Spleen (tissue), 7 donors: ENCODE measurements at regions not wholly inside any gene's neighbourhood (a gene's known extent, or its start where the extent isn't known, plus 50 kb on each side); places are given as distances from the start of the nearest gene placed in this dataset.

Experiments used
- POLR2A ChIP-seq, 3 donors: fragments of 450-650 bp; IDR thresholded peaks; one replicate each; pipeline ENCODE4 v1.5.1; 2017; ENCODE audit warnings: antibody characterized with exemption in 3 of 3, mild to moderate bottlenecking in 1 of 3
- TF ChIP-seq, protein P1 (sequence below), 11 experiments: fragments of 200-600 bp in 7 of 11; fragments of 450-650 bp in 4 of 11; sonication (generic) in 4 of 11; IDR thresholded peaks in 8 of 11; conservative IDR thresholded peaks in 3 of 11; 1 replicate in 7 of 11; 2 replicates in 4 of 11; pipeline versions ENCODE4 v1.4.0 to v1.8.0; 2016 to 2021; ENCODE audit warnings: antibody characterized with exemption in 11 of 11, inconsistent platforms in 4 of 11, mild to moderate bottlenecking in 1 of 11
- donor health status: DM: no; HTN: no; CAD: no; lungs with moderate emphysema.
- donor health status: DM: no; HTN: no; CAD: no.
- donor health status: DM: no; HTN: no; CAD: no.

DNA sequence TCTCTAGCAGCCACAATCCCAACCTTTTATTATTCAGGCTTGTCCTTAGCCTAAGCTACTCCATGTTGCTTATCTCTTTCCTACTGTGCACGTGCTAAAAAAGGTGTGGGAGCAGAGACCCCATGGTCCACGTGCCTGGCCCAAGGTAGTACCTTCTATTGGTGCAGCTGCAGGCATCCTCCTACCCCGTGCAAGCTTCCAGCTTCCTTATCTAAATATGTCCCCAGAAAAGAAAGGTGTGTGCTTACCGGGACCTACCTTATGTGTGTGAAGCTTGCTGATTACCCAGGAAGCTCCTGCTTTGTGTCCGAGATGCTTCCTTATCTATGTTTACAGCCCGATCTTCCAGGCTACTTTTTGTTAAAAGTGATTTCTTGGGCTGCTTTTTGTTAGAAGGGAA lies 2382.4 kb downstream of the PCDH9 start:
- TF ChIP-seq, protein P1, sequence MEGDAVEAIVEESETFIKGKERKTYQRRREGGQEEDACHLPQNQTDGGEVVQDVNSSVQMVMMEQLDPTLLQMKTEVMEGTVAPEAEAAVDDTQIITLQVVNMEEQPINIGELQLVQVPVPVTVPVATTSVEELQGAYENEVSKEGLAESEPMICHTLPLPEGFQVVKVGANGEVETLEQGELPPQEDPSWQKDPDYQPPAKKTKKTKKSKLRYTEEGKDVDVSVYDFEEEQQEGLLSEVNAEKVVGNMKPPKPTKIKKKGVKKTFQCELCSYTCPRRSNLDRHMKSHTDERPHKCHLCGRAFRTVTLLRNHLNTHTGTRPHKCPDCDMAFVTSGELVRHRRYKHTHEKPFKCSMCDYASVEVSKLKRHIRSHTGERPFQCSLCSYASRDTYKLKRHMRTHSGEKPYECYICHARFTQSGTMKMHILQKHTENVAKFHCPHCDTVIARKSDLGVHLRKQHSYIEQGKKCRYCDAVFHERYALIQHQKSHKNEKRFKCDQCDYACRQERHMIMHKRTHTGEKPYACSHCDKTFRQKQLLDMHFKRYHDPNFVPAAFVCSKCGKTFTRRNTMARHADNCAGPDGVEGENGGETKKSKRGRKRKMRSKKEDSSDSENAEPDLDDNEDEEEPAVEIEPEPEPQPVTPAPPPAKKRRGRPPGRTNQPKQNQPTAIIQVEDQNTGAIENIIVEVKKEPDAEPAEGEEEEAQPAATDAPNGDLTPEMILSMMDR (IDR thresholded peaks at IDR 0.05 in 8 of 11, conservative IDR thresholded peaks at IDR 0.05 in 3 of 11), result no peak
- TF ChIP-seq POLR2A (IDR thresholded peaks at IDR 0.05), result no peak
